Stomach (tissue), 8 donors: ENCODE measurements at regions not wholly inside any gene's neighbourhood (a gene's known extent, or its start where the extent isn't known, plus 50 kb on each side); places are given as distances from the start of the nearest gene placed in this dataset.

Source experiments
- DNase-seq, 2 donors: peaks; one replicate each; pipeline versions ENCODE4 v3.0.0 to v3.0.0-alpha.2; 2013 to 2019
- H3K27ac ChIP-seq, 5 donors: fragments of 200-600 bp in 4 of 5; sonication (generic) in 4 of 5; one replicate each; pipeline ENCODE4 v1.5.1; 2013 to 2019; ENCODE audit warnings: mild to moderate bottlenecking in 1 of 5, moderate library complexity in 1 of 5
- H3K27me3 ChIP-seq, 3 donors: fragments of 200-600 bp; sonication (generic); one replicate each; pipeline ENCODE4 v1.5.1; 2017 to 2019; ENCODE audit warnings: mixed run types in 1 of 3
- H3K36me3 ChIP-seq, 4 donors: fragments of 200-600 bp; sonication (generic); 1 replicate in 3 of 4; 2 replicates in 1 of 4; pipeline ENCODE4 v1.5.1; 2016 to 2019
- H3K4me1 ChIP-seq, 4 donors: fragments of 200-600 bp; sonication (generic); one replicate each; pipeline ENCODE4 v1.5.1; 2016 to 2019
- H3K4me3 ChIP-seq, 4 donors: fragments of 200-600 bp; sonication (generic) in 3 of 4; one replicate each; pipeline ENCODE4 v1.5.1; 2016 to 2019; ENCODE audit warnings: mild to moderate bottlenecking in 1 of 4
- H3K9me3 ChIP-seq, 4 donors: fragments of 200-600 bp; sonication (generic); one replicate each; pipeline ENCODE4 v1.5.1; 2016 to 2019
- CTCF ChIP-seq, 7 experiments: fragments of 450-650 bp in 4 of 7; fragments of 200-600 bp in 3 of 7; sonication (generic) in 3 of 7; IDR thresholded peaks; one replicate each; pipeline ENCODE4 v1.5.1; 2016 to 2019; ENCODE audit warnings: antibody characterized with exemption in 7 of 7, control low read depth in 2 of 7, mild to moderate bottlenecking in 1 of 7
- EP300 ChIP-seq: sonication (generic); formaldehyde crosslinking; IDR thresholded peaks from one replicate; pipeline ENCODE4 v1.6.1; 2017; ENCODE audit warnings: antibody characterized with exemption
- POLR2A ChIP-seq, 4 donors: fragments of 450-650 bp; IDR thresholded peaks; one replicate each; pipeline ENCODE4 v1.6.1; 2016; ENCODE audit warnings: antibody characterized with exemption in 4 of 4, control low read depth in 2 of 4, mild to moderate bottlenecking in 1 of 4, moderate library complexity in 1 of 4
- POLR2AphosphoS5 ChIP-seq, 3 donors: sonication (generic); formaldehyde crosslinking; IDR thresholded peaks; one replicate each; pipeline ENCODE4 v1.6.1; 2016; ENCODE audit warnings: antibody characterized with exemption in 3 of 3
- WGBS, 5 donors: extraction: QIAGEN DNeasy Blood & Tissue Kit in 3 of 5; methylation state at CpG; one replicate each; pipeline versions ENCODE4 v1.1.5 to v1.1.7; 2013 to 2018; 5-methylcytosine and 5-hydroxymethylcytosine counted together
- intact Hi-C: fragments of 100-400 bp; cut with DNase I; formaldehyde crosslinking; loops from one replicate; pipeline ENCODE4 v1.15.1; 2023; ENCODE audit warnings: low total_unique reads
- donor health status: healthy with polysubstance abuse.
- donor health status: Bipolar disorder and iron deficiency.
- donor health status: healthy.

GRCh38 chr9:91141407-91141965, 220.2 kb downstream of the AUH start:
- Histone ChIP-seq H3K36me3 (no peaks in the 10 kb centered on the region), H3K4me1 (peaks cover 0 to 12% (median 0%) of the 10 kb centered on the region in 4 donors), H3K4me3 (no peak overlapping the region), H3K27me3 (no peaks in the 10 kb centered on the region), H3K27ac (peak overlapping the region in 1 of 5 donors; percentile 37), H3K9me3 (no peaks in the 10 kb centered on the region)
- TF ChIP-seq CTCF (IDR thresholded peaks at IDR 0.05) (no peak), EP300 (no peak), POLR2A (IDR thresholded peaks at IDR 0.05) (no peak), POLR2AphosphoS5 (IDR thresholded peaks at IDR 0.05) (no peak)
- WGBS, 5 donors, result 55 to 93% (median 61%) methylated on average over 2 to 3 of the region's 3 CpGs
- intact Hi-C loops, result no loop called here
- no peak for DNase-seq

GRCh38 chr9:91143162-91143561, 218.6 kb downstream of the AUH start:
- no peak for DNase-seq
- no peak overlapping the region for H3K4me3 ChIP-seq
- intact Hi-C loops, result no loop called here
- H3K4me1 ChIP-seq, result peaks cover 0 to 12% (median 0%) of the 10 kb centered on the region in 4 donors
- H3K36me3 ChIP-seq, result no peaks in the 10 kb centered on the region
- WGBS, 5 donors, result 88 to 98% (median 96%) methylated on average over 5 of the region's 5 CpGs
- no peaks in the 10 kb centered on the region for H3K27me3 ChIP-seq
- H3K27ac ChIP-seq, result no peak overlapping the region
- no peaks in the 10 kb centered on the region for H3K9me3 ChIP-seq
- TF ChIP-seq POLR2AphosphoS5 (IDR thresholded peaks at IDR 0.05), result no peak
- TF ChIP-seq POLR2A (IDR thresholded peaks at IDR 0.05), result no peak
- TF ChIP-seq EP300, result no peak
- TF ChIP-seq CTCF (IDR thresholded peaks at IDR 0.05), result no peak

GRCh38 chr9:91143642-91144041, 218.1 kb downstream of the AUH start:
- Histone ChIP-seq H3K36me3 (no peaks in the 10 kb centered on the region), H3K9me3 (no peaks in the 10 kb centered on the region), H3K4me3 (no peak overlapping the region), H3K27me3 (no peaks in the 10 kb centered on the region), H3K4me1 (peaks cover 0 to 12% (median 0%) of the 10 kb centered on the region in 4 donors), H3K27ac (no peak overlapping the region)
- WGBS, 5 donors, result 75 to 88% (median 80%) methylated on average over 3 of the region's 3 CpGs
- DNase-seq, result no peak
- intact Hi-C loops, result no loop called here
- TF ChIP-seq CTCF (IDR thresholded peaks at IDR 0.05) (no peak), EP300 (no peak), POLR2A (IDR thresholded peaks at IDR 0.05) (no peak), POLR2AphosphoS5 (IDR thresholded peaks at IDR 0.05) (no peak)

GRCh38 chr9:91144769-91145168, 216.9 kb downstream of the AUH start:
- H3K4me1 ChIP-seq, result peaks cover 0 to 12% (median 0%) of the 10 kb centered on the region in 4 donors
- H3K9me3 ChIP-seq, result peaks cover 0 to 10% (median 0%) of the 10 kb centered on the region in 4 donors
- no peak for DNase-seq
- H3K4me3 ChIP-seq, result no peak overlapping the region
- H3K27me3 ChIP-seq, result no peaks in the 10 kb centered on the region
- H3K27ac ChIP-seq, result no peak overlapping the region
- intact Hi-C loops, result no loop called here
- H3K36me3 ChIP-seq, result no peaks in the 10 kb centered on the region
- 87 to 96% (median 92%) methylated on average over 3 of the region's 3 CpGs for WGBS, 5 donors
- TF ChIP-seq EP300, result no peak
- no peak for TF ChIP-seq CTCF (IDR thresholded peaks at IDR 0.05)
- TF ChIP-seq POLR2A (IDR thresholded peaks at IDR 0.05), result no peak
- TF ChIP-seq POLR2AphosphoS5 (IDR thresholded peaks at IDR 0.05), result no peak
